GM19351 (cell line): ENCODE measurements at regions not wholly inside any gene's neighbourhood (a gene's known extent, or its start where the extent isn't known, plus 50 kb on each side); places are given as distances from the start of the nearest gene placed in this dataset.
"Not testable (repeated sequence)": the region's sequence is repeated elsewhere in the genome, so short reads cannot be mapped to it uniquely, and the experiment has no call there.

Experiments
- ATAC-seq: cut with Tn5 transposase; IDR thresholded peaks from one replicate; pipeline ENCODE4 v1.9.1; 2021; ENCODE audit warnings: mild to moderate bottlenecking, moderate library complexity; ENCODE audit not compliant: unreplicated experiment

- not testable (repeated sequence) for ATAC-seq
Observed at GRCh38 chr9:85792057-85792456, 50.3 kb upstream of the AGTPBP1 start.

- ATAC-seq, result not testable (repeated sequence)
Observed at GRCh38 chr9:85802978-85803695, 61.4 kb upstream of the AGTPBP1 start.

- not testable (repeated sequence) for ATAC-seq
Observed at GRCh38 chr9:85804847-85805133, 63.0 kb upstream of the AGTPBP1 start.

- ATAC-seq, result peak; percentile 69
Observed at GRCh38 chr9:85805134-85806005, 63.6 kb upstream of the AGTPBP1 start.

- not testable (repeated sequence) for ATAC-seq
Observed at GRCh38 chr9:85808329-85808728, 66.6 kb upstream of the AGTPBP1 start.

- ATAC-seq, result not testable (repeated sequence)
Observed at GRCh38 chr9:85813388-85813787, 71.6 kb upstream of the AGTPBP1 start.

GRCh38 chr9:85814800-85815199, 73.0 kb upstream of the AGTPBP1 start:
- not testable (repeated sequence) for ATAC-seq

- ATAC-seq, result not testable (repeated sequence)
Observed at GRCh38 chr9:85818971-85819370, 77.2 kb upstream of the AGTPBP1 start.

- not testable (repeated sequence) for ATAC-seq
Observed at GRCh38 chr9:85820598-85820997, 78.8 kb upstream of the AGTPBP1 start.

GRCh38 chr9:85824949-85825348, 83.2 kb upstream of the AGTPBP1 start:
- ATAC-seq, result not testable (repeated sequence)

GRCh38 chr9:85834591-85834990, 92.8 kb upstream of the AGTPBP1 start:
- not testable (repeated sequence) for ATAC-seq

- ATAC-seq, result not testable (repeated sequence)
Observed at GRCh38 chr9:85843949-85844348, 97.0 kb upstream of the NAA35 start.

GRCh38 chr9:85847782-85848181, 93.2 kb upstream of the NAA35 start:
- not testable (repeated sequence) for ATAC-seq

- ATAC-seq, result no peak
Observed at GRCh38 chr9:85858056-85858750, 82.7 kb upstream of the NAA35 start.

- ATAC-seq, result no peak
Observed at GRCh38 chr9:85859765-85860164, 81.2 kb upstream of the NAA35 start.

GRCh38 chr9:85861882-85862281, 79.1 kb upstream of the NAA35 start:
- ATAC-seq, result not testable (repeated sequence)

- no peak for ATAC-seq
Observed at GRCh38 chr9:85863875-85864274, 77.1 kb upstream of the NAA35 start.

GRCh38 chr9:85871008-85871407, 69.9 kb upstream of the NAA35 start:
- no peak for ATAC-seq

- ATAC-seq, result not testable (repeated sequence)
Observed at GRCh38 chr9:85871683-85872082, 69.3 kb upstream of the NAA35 start.

GRCh38 chr9:85872463-85872862, 68.5 kb upstream of the NAA35 start:
- no peak for ATAC-seq

- no peak for ATAC-seq
Observed at GRCh38 chr9:85876628-85877027, 64.3 kb upstream of the NAA35 start.
